HG03064 (cell line): ENCODE measurements at regions not wholly inside any gene's neighbourhood (a gene's known extent, or its start where the extent isn't known, plus 50 kb on each side); places are given as distances from the start of the nearest gene placed in this dataset.
"Not testable (repeated sequence)": the region's sequence is repeated elsewhere in the genome, so short reads cannot be mapped to it uniquely, and the experiment has no call there.

Experiments
- ATAC-seq: cut with Tn5 transposase; IDR thresholded peaks from one replicate; pipeline ENCODE4 v1.9.1; 2021; ENCODE audit warnings: low read depth; ENCODE audit not compliant: unreplicated experiment

- no peak for ATAC-seq
Observed at GRCh38 chr6:79396625-79397024, 140.6 kb downstream of the LCA5 start.

GRCh38 chr6:79394690-79395089, 142.5 kb downstream of the LCA5 start:
- ATAC-seq, result no peak

GRCh38 chr6:79392094-79392493, 145.1 kb downstream of the LCA5 start:
- ATAC-seq, result no peak

GRCh38 chr6:79391480-79391879, 145.8 kb downstream of the LCA5 start:
- no peak for ATAC-seq

- ATAC-seq, result no peak
Observed at GRCh38 chr6:79385893-79386292, 151.3 kb downstream of the LCA5 start.

GRCh38 chr6:79385333-79385732, 150.9 kb upstream of the HMGN3 start:
- ATAC-seq, result no peak

GRCh38 chr6:79384845-79385244, 150.4 kb upstream of the HMGN3 start:
- no peak for ATAC-seq

- no peak for ATAC-seq
Observed at GRCh38 chr6:79378957-79379356, 144.5 kb upstream of the HMGN3 start.

- ATAC-seq, result no peak
Observed at GRCh38 chr6:79377888-79378348, 143.4 kb upstream of the HMGN3 start.

GRCh38 chr6:79377047-79377446, 142.6 kb upstream of the HMGN3 start:
- ATAC-seq, result no peak

- no peak for ATAC-seq
Observed at GRCh38 chr6:79375635-79376337, 141.3 kb upstream of the HMGN3 start.

GRCh38 chr6:79374308-79374707, 139.8 kb upstream of the HMGN3 start:
- ATAC-seq, result no peak

GRCh38 chr6:79373880-79374279, 139.4 kb upstream of the HMGN3 start:
- no peak for ATAC-seq

- ATAC-seq, result no peak
Observed at GRCh38 chr6:79373246-79373645, 138.8 kb upstream of the HMGN3 start.

- ATAC-seq, result no peak
Observed at GRCh38 chr6:79372757-79373156, 138.3 kb upstream of the HMGN3 start.

- no peak for ATAC-seq
Observed at GRCh38 chr6:79369026-79369425, 134.5 kb upstream of the HMGN3 start.

- not testable (repeated sequence) for ATAC-seq
Observed at GRCh38 chr6:79363441-79363840, 129.0 kb upstream of the HMGN3 start.

GRCh38 chr6:79361074-79361473, 126.6 kb upstream of the HMGN3 start:
- not testable (repeated sequence) for ATAC-seq

- ATAC-seq, result no peak
Observed at GRCh38 chr6:79353226-79353625, 118.7 kb upstream of the HMGN3 start.

GRCh38 chr6:79338493-79338892, 104.0 kb upstream of the HMGN3 start:
- no peak for ATAC-seq

- ATAC-seq, result peak; percentile 87
Observed at GRCh38 chr6:79335133-79335674, 100.7 kb upstream of the HMGN3 start.

- ATAC-seq, result no peak
Observed at GRCh38 chr6:79334674-79335073, 100.2 kb upstream of the HMGN3 start.
